ENCODE measurements at regions not wholly inside any gene's neighbourhood (a gene's known extent, or its start where the extent isn't known, plus 50 kb on each side); places are given as distances from the start of the nearest gene placed in this dataset.
A peak's percentile ranks its signal among the peaks of the same experiment; 100 is the strongest.

DNA sequence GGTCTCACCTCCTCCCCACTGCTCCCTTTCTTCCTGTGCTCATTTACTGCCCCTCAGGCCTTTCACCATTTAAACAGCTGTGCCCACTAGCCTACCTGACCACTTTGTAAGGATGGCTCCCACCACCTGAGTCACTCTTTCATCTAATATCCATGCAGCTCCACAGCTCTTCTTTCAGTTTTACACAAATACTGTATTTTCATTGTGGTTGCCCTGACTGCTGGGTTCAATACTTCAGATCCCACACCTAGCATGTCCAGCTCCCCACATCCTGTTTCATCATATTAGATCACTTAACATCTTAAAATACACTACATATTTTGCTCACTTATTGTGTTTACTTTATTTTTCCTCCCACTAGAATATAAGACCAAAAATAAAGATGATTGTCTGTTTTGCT, 1110.6 kb downstream of the TSN start:
- ChIA-PET CTCF (interaction anchor here (1.3 kb wide), 1 partner anchor 9 kb away, joined by 3 read pairs; no protein-coding TSS in a partner anchor), POLR2A (interaction anchor here (1.1 kb wide), 1 partner anchor 13 kb away, joined by 3 read pairs; no protein-coding TSS in a partner anchor)
- TF ChIP-seq CTCF (IDR thresholded peaks at IDR 0.05; ENCODE audit: control extremely low read depth, extremely low read depth, low read depth, missing control alignments): no peak
- DNase-seq (ENCODE audit: extremely low spot score): no peak

- DNase-seq (ENCODE audit: extremely low spot score): no peak
- ChIA-PET CTCF (interaction anchor here (0.9 to 1.6 kb wide), 4 partner anchors 8 to 18 kb away, joined by 3 to 4 read pairs (median 4); no protein-coding TSS in a partner anchor), POLR2A (no interaction called here)
- TF ChIP-seq CTCF (IDR thresholded peaks at IDR 0.05; ENCODE audit: control extremely low read depth, extremely low read depth, low read depth, missing control alignments): no peak
Observed at GRCh38 chr2:122867941-122868340, 1112.5 kb downstream of the TSN start.

GRCh38 chr2:122868646-122869275, 1113.3 kb downstream of the TSN start:
- TF ChIP-seq CTCF (IDR thresholded peaks at IDR 0.05; ENCODE audit: control extremely low read depth, extremely low read depth, low read depth, missing control alignments): no peak

GRCh38 chr2:122873951-122874350, 1118.5 kb downstream of the TSN start:
- POLR2A ChIA-PET: no interaction called here
- no peak for TF ChIP-seq CTCF (IDR thresholded peaks at IDR 0.05; ENCODE audit: control extremely low read depth, extremely low read depth, low read depth, missing control alignments)
- CTCF ChIA-PET: interaction anchor here (0.8 kb wide), 1 partner anchor 11 kb away, joined by 3 read pairs; no protein-coding TSS in a partner anchor
- DNase-seq (ENCODE audit: extremely low spot score): no peak

More at GRCh38 chr2:122868646-122869275, 1113.3 kb downstream of the TSN start:
- no peak for DNase-seq (ENCODE audit: extremely low spot score)
- ChIA-PET CTCF (interaction anchor here (1.5 to 1.6 kb wide), 3 partner anchors 11 to 16 kb away, joined by 3 to 4 read pairs (median 3); no protein-coding TSS in a partner anchor), POLR2A (no interaction called here)

GRCh38 chr2:122875091-122875865, 1119.8 kb downstream of the TSN start:
- POLR2A ChIA-PET: no interaction called here
- CTCF ChIA-PET: interaction anchor here (1.0 kb wide), 1 partner anchor 8 kb away, joined by 4 read pairs; no protein-coding TSS in a partner anchor
- no peak for TF ChIP-seq CTCF (IDR thresholded peaks at IDR 0.05; ENCODE audit: control extremely low read depth, extremely low read depth, low read depth, missing control alignments)
- DNase-seq (ENCODE audit: extremely low spot score): no peak

DNA sequence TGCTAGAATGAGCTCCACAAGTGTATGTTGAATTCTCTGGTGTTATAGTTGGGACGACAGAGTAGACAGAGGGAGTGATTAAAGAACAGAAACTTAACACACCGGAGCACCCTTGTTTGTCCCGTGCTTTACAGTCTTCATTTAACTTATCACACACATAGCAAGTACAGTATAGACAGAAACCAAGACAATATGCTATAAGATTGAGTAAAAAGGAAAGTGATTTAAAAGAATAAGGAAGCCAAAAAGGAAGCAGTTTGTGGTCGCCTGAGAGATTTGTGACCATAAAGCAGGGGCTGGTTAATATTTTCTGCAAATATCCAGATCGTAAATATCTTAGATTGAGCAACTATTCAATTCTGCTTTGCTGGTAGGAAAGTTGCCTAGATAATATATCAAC, 1128.4 kb downstream of the TSN start:
- ChIA-PET CTCF (no interaction called here), POLR2A (no interaction called here)
- no peak for TF ChIP-seq CTCF (IDR thresholded peaks at IDR 0.05; ENCODE audit: control extremely low read depth, extremely low read depth, low read depth, missing control alignments)
- peak; percentile 10 for DNase-seq (ENCODE audit: extremely low spot score)

All from GM10248 (cell line).